Liver (tissue), 8 donors: ENCODE measurements at regions not wholly inside any gene's neighbourhood (a gene's known extent, or its start where the extent isn't known, plus 50 kb on each side); places are given as distances from the start of the nearest gene placed in this dataset.
A peak's percentile ranks its signal among the peaks of the same experiment; 100 is the strongest.

Source experiments
- DNase-seq: peaks from one replicate; pipeline ENCODE4 v3.0.0-alpha.2; 2017; ENCODE audit warnings: low spot score
- H3K27ac ChIP-seq, 2 donors: one replicate each; pipeline ENCODE4 v1.7.0; 2013; ENCODE audit warnings: inconsistent platforms in 2 of 2, low read length in 2 of 2, control low read depth in 1 of 2, low read depth in 1 of 2, mild to moderate bottlenecking in 1 of 2
- H3K27me3 ChIP-seq, 4 donors: one replicate each; pipeline versions ENCODE4 v1.6.1 to v1.7.0; 2013; ENCODE audit warnings: low read length in 3 of 4, inconsistent platforms in 1 of 4, mild to moderate bottlenecking in 1 of 4, moderate library complexity in 1 of 4; ENCODE audit not compliant: control insufficient read depth in 4 of 4, insufficient read depth in 4 of 4
- H3K36me3 ChIP-seq, 4 donors: one replicate each; pipeline versions ENCODE4 v1.6.1 to v1.7.0; 2013; ENCODE audit warnings: low read length in 3 of 4, mild to moderate bottlenecking in 3 of 4, low read depth in 1 of 4, moderate library complexity in 1 of 4; ENCODE audit not compliant: control insufficient read depth in 4 of 4, insufficient read depth in 3 of 4
- H3K4me1 ChIP-seq, 4 donors: one replicate each; pipeline versions ENCODE4 v1.6.1 to v1.7.0; 2013; ENCODE audit warnings: low read length in 3 of 4, mild to moderate bottlenecking in 3 of 4, moderate library complexity in 1 of 4; ENCODE audit not compliant: control insufficient read depth in 4 of 4, insufficient read depth in 4 of 4
- H3K4me3 ChIP-seq, 3 donors: one replicate each; pipeline versions ENCODE4 v1.6.1 to v1.7.0; 2013; ENCODE audit warnings: low read length in 3 of 3, control low read depth in 1 of 3, low read depth in 1 of 3, mild to moderate bottlenecking in 1 of 3
- H3K9ac ChIP-seq, 2 donors: one replicate each; pipeline ENCODE4 v1.7.0; 2013; ENCODE audit warnings: low read length in 2 of 2, mild to moderate bottlenecking in 2 of 2, moderate library complexity in 2 of 2, control low read depth in 1 of 2, low read depth in 1 of 2
- H3K9me3 ChIP-seq, 4 donors: one replicate each; pipeline versions ENCODE4 v1.6.1 to v1.7.0; 2013; ENCODE audit warnings: low read length in 3 of 4; ENCODE audit not compliant: control insufficient read depth in 4 of 4
- EGR1 ChIP-seq, 2 donors: IDR thresholded peaks; 2 replicates each; pipeline ENCODE4 v1.6.1; 2016 to 2018; ENCODE audit warnings: antibody characterized with exemption in 2 of 2, low read depth in 2 of 2
- FOXA1 ChIP-seq: IDR thresholded peaks from 2 replicates; pipeline ENCODE4 v1.6.1; 2016; ENCODE audit warnings: antibody characterized with exemption
- GABPA ChIP-seq, 2 donors: IDR thresholded peaks in 1 of 2; conservative IDR thresholded peaks in 1 of 2; 2 replicates each; pipeline ENCODE4 v1.6.1; 2016; ENCODE audit warnings: antibody characterized with exemption in 2 of 2, mild to moderate bottlenecking in 1 of 2, moderate library complexity in 1 of 2
- HNF4A ChIP-seq, 2 donors: conservative IDR thresholded peaks; 2 replicates each; pipeline ENCODE4 v1.6.1; 2016; ENCODE audit warnings: antibody characterized with exemption in 2 of 2, mild to moderate bottlenecking in 2 of 2
- HNF4G ChIP-seq: IDR thresholded peaks from 2 replicates; pipeline ENCODE4 v1.6.1; 2016; ENCODE audit warnings: antibody characterized with exemption
- JUND ChIP-seq, 2 donors: IDR thresholded peaks; 2 replicates each; pipeline ENCODE4 v1.6.1; 2016; ENCODE audit warnings: antibody characterized with exemption in 2 of 2
- NR2F2 ChIP-seq: IDR thresholded peaks from 2 replicates; pipeline ENCODE4 v1.6.1; 2016; ENCODE audit warnings: antibody characterized with exemption
- RAD21 ChIP-seq, 2 donors: IDR thresholded peaks; 2 replicates each; pipeline ENCODE4 v1.6.1; 2016; ENCODE audit warnings: antibody characterized with exemption in 2 of 2, mild to moderate bottlenecking in 2 of 2
- RXRA ChIP-seq, 2 donors: IDR thresholded peaks; 2 replicates each; pipeline ENCODE4 v1.6.1; 2017 to 2018; ENCODE audit warnings: antibody characterized with exemption in 2 of 2, mild to moderate bottlenecking in 1 of 2
- SP1 ChIP-seq: IDR thresholded peaks from 2 replicates; pipeline ENCODE4 v1.6.1; 2018; ENCODE audit warnings: antibody characterized with exemption, mild to moderate bottlenecking
- TAF1 ChIP-seq: conservative IDR thresholded peaks from 2 replicates; pipeline ENCODE4 v1.6.1; 2016; ENCODE audit warnings: antibody characterized with exemption, mild to moderate bottlenecking
- YY1 ChIP-seq: IDR thresholded peaks from 2 replicates; pipeline ENCODE4 v1.6.1; 2016; ENCODE audit warnings: antibody characterized with exemption, mild to moderate bottlenecking
- WGBS: extraction: QIAGEN DNeasy Blood & Tissue Kit; methylation state at CpG from one replicate; pipeline ENCODE4 v1.1.7; 2013; 5-methylcytosine and 5-hydroxymethylcytosine counted together
- TF ChIP-seq, protein P1 (sequence below): IDR thresholded peaks from 2 replicates; pipeline ENCODE4 v1.6.1; 2016; ENCODE audit warnings: antibody characterized with exemption
- TF ChIP-seq, protein P2 (sequence below): IDR thresholded peaks from 2 replicates; pipeline ENCODE4 v1.6.1; 2016; ENCODE audit warnings: antibody characterized with exemption
- TF ChIP-seq, protein P3 (sequence below): IDR thresholded peaks from 2 replicates; pipeline ENCODE4 v1.6.1; 2016; ENCODE audit warnings: antibody characterized with exemption, mild to moderate bottlenecking
- TF ChIP-seq, protein P4 (sequence below): fragments of 150-350 bp; IDR thresholded peaks from 2 replicates; pipeline ENCODE4 v1.5.1; 2017; ENCODE audit warnings: improper control_type of control experiment, low read depth, low read length; ENCODE audit not compliant: missing input control
- TF ChIP-seq, protein P5 (sequence below): IDR thresholded peaks from 2 replicates; pipeline ENCODE4 v1.6.1; 2016; ENCODE audit warnings: antibody characterized with exemption
- donor health status: healthy.
- donor health status: healthy.
- donor health status: healthy.
- donor health status: healthy.
- donor health status: healthy.

DNA sequence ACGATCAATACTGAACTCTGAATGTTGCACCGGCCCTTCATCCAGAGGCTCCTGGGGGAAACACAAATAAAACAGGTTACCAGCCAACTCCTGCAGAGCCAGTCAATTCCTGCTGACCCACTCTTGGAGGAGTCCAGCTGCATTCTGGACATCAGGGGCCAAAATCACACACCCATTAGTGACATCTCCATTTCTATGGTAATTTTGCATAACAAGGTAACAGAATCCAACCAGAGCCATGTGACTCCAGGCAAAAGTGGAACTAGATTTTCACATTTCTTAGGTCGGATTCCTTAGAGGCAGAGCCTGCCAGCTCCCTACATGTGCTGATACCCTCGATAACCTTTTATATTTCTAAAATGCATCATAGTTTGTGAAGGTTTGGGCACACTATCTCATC, 119.2 kb upstream of the CTNNB1 start:
- Histone ChIP-seq H3K9ac (no peak overlapping the region), H3K4me1 (no peaks in the 10 kb centered on the region), H3K4me3 (no peak overlapping the region), H3K27me3 (no peaks in the 10 kb centered on the region), H3K27ac (no peak overlapping the region), H3K36me3 (no peaks in the 10 kb centered on the region), H3K9me3 (no peaks in the 10 kb centered on the region)
- no peak for TF ChIP-seq GABPA (IDR thresholded peaks at IDR 0.05 in 1 of 2, conservative IDR thresholded peaks at IDR 0.05 in 1 of 2)
- no peak for TF ChIP-seq RAD21 (IDR thresholded peaks at IDR 0.05)
- TF ChIP-seq, protein P1, sequence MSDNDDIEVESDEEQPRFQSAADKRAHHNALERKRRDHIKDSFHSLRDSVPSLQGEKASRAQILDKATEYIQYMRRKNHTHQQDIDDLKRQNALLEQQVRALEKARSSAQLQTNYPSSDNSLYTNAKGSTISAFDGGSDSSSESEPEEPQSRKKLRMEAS = no peak
- TF ChIP-seq NR2F2 = no peak
- TF ChIP-seq HNF4G = no peak
- no peak for TF ChIP-seq YY1
- TF ChIP-seq, protein P2, sequence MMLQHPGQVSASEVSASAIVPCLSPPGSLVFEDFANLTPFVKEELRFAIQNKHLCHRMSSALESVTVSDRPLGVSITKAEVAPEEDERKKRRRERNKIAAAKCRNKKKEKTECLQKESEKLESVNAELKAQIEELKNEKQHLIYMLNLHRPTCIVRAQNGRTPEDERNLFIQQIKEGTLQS = no peak
- no peak for TF ChIP-seq SP1
- TF ChIP-seq FOXA1 = no peak
- no peak for TF ChIP-seq RXRA (IDR thresholded peaks at IDR 0.05)
- no peak for TF ChIP-seq TAF1
- TF ChIP-seq, protein P3, sequence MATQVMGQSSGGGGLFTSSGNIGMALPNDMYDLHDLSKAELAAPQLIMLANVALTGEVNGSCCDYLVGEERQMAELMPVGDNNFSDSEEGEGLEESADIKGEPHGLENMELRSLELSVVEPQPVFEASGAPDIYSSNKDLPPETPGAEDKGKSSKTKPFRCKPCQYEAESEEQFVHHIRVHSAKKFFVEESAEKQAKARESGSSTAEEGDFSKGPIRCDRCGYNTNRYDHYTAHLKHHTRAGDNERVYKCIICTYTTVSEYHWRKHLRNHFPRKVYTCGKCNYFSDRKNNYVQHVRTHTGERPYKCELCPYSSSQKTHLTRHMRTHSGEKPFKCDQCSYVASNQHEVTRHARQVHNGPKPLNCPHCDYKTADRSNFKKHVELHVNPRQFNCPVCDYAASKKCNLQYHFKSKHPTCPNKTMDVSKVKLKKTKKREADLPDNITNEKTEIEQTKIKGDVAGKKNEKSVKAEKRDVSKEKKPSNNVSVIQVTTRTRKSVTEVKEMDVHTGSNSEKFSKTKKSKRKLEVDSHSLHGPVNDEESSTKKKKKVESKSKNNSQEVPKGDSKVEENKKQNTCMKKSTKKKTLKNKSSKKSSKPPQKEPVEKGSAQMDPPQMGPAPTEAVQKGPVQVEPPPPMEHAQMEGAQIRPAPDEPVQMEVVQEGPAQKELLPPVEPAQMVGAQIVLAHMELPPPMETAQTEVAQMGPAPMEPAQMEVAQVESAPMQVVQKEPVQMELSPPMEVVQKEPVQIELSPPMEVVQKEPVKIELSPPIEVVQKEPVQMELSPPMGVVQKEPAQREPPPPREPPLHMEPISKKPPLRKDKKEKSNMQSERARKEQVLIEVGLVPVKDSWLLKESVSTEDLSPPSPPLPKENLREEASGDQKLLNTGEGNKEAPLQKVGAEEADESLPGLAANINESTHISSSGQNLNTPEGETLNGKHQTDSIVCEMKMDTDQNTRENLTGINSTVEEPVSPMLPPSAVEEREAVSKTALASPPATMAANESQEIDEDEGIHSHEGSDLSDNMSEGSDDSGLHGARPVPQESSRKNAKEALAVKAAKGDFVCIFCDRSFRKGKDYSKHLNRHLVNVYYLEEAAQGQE = no peak
- TF ChIP-seq JUND (IDR thresholded peaks at IDR 0.05) = no peak
- TF ChIP-seq, protein P4, sequence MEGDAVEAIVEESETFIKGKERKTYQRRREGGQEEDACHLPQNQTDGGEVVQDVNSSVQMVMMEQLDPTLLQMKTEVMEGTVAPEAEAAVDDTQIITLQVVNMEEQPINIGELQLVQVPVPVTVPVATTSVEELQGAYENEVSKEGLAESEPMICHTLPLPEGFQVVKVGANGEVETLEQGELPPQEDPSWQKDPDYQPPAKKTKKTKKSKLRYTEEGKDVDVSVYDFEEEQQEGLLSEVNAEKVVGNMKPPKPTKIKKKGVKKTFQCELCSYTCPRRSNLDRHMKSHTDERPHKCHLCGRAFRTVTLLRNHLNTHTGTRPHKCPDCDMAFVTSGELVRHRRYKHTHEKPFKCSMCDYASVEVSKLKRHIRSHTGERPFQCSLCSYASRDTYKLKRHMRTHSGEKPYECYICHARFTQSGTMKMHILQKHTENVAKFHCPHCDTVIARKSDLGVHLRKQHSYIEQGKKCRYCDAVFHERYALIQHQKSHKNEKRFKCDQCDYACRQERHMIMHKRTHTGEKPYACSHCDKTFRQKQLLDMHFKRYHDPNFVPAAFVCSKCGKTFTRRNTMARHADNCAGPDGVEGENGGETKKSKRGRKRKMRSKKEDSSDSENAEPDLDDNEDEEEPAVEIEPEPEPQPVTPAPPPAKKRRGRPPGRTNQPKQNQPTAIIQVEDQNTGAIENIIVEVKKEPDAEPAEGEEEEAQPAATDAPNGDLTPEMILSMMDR = no peak
- WGBS = 67% methylated on average over 4 of the region's 4 CpGs
- DNase-seq = no peak

DNA sequence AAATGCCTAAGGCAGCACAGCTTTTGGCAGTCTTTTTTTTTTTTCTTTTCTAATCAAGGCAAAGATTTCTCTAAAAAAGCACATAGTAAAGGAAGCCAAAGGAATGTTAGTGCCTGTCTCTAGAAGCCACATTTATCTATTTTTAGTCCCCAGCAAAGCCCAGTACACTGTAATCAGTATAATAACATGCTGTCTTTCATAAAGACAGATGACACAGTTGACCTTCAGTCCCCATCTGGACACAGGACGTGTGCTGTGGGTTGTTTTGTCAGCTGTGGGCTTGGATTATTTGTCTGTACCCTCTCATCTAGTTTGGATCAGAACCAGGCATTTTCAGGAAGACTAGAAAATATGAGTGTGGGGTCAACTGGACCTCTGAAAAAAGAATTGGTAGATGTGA, 110.4 kb upstream of the CTNNB1 start:
- Histone ChIP-seq H3K36me3 (no peaks in the 10 kb centered on the region), H3K4me3 (no peak overlapping the region), H3K4me1 (no peaks in the 10 kb centered on the region), H3K27ac (no peak overlapping the region), H3K9me3 (no peaks in the 10 kb centered on the region), H3K9ac (no peak overlapping the region), H3K27me3 (peaks cover 0 to 4% (median 0%) of the 10 kb centered on the region in 4 donors)
- WGBS = 41% methylated on average over 1 of the region's 1 CpG
- no peak for DNase-seq
- TF ChIP-seq NR2F2 = peak; percentile 27
- no peak for TF ChIP-seq RAD21 (IDR thresholded peaks at IDR 0.05)

DNA sequence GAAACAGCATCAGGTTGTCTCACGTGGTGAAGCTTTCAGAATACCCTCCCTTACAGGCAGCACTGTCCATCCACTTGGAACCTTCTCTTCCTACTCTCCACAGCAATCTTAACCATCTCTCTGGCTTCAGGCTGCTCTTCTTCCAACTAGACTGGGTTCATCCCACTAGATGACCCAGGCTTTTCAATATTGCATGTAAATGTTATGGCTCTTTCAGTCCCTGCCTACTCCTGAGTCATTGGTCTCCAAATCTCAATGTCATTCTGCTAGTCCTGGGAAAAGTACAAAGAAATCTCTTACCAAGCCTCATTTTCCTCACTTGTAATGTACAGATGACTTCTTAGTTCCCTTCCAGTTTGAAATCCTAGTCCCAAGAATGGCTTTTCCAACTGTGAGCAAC, 109.7 kb upstream of the CTNNB1 start:
- peaks cover 0 to 4% (median 0%) of the 10 kb centered on the region in 4 donors for H3K27me3 ChIP-seq
- no peak overlapping the region for H3K27ac ChIP-seq
- TF ChIP-seq EGR1 (IDR thresholded peaks at IDR 0.05; ENCODE audit: low read depth in 2 of 2) = no peak
- TF ChIP-seq, protein P1 = no peak
- no peak for TF ChIP-seq HNF4A (conservative IDR thresholded peaks at IDR 0.05)
- TF ChIP-seq, protein P5, sequence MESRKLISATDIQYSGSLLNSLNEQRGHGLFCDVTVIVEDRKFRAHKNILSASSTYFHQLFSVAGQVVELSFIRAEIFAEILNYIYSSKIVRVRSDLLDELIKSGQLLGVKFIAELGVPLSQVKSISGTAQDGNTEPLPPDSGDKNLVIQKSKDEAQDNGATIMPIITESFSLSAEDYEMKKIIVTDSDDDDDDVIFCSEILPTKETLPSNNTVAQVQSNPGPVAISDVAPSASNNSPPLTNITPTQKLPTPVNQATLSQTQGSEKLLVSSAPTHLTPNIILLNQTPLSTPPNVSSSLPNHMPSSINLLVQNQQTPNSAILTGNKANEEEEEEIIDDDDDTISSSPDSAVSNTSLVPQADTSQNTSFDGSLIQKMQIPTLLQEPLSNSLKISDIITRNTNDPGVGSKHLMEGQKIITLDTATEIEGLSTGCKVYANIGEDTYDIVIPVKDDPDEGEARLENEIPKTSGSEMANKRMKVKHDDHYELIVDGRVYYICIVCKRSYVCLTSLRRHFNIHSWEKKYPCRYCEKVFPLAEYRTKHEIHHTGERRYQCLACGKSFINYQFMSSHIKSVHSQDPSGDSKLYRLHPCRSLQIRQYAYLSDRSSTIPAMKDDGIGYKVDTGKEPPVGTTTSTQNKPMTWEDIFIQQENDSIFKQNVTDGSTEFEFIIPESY = no peak
- no peak for TF ChIP-seq TAF1
- H3K9me3 ChIP-seq = no peaks in the 10 kb centered on the region
- DNase-seq = no peak
- no peaks in the 10 kb centered on the region for H3K36me3 ChIP-seq
- H3K4me1 ChIP-seq = no peaks in the 10 kb centered on the region
- H3K9ac ChIP-seq = no peak overlapping the region
- 73% methylated on average over 1 of the region's 1 CpG for WGBS
- no peak overlapping the region for H3K4me3 ChIP-seq
